GM04504 (cell line): ENCODE measurements at regions not wholly inside any gene's neighbourhood (a gene's known extent, or its start where the extent isn't known, plus 50 kb on each side); places are given as distances from the start of the nearest gene placed in this dataset.
"Not testable (repeated sequence)": the region's sequence is repeated elsewhere in the genome, so short reads cannot be mapped to it uniquely, and the experiment has no call there.

Source experiments
- DNase-seq: peaks from one replicate; pipeline ENCODE4 v3.0.0-alpha.2; 2012; ENCODE audit warnings: low read depth

DNA sequence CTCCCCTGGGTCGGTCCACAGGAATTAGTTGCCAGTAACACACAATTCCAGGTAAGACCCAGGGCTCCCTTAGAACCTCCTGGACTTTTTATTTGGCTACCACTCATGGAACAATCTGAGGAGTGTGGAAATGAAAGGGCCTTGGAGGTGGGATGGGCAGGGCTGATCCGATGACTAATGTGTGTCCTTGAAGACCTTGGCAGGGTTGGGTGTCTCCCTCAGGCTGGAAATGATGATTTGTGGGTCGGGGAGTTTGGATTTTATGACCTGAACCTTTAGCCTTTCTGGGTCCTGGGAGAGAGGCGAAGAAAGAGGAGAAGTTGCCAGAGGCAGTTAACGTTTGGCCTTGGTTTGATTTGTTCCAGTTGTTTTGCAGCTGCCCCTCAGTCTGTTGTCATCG is 425.0 kb downstream of the MID1IP1 start:
- DNase-seq, result no peak

DNA sequence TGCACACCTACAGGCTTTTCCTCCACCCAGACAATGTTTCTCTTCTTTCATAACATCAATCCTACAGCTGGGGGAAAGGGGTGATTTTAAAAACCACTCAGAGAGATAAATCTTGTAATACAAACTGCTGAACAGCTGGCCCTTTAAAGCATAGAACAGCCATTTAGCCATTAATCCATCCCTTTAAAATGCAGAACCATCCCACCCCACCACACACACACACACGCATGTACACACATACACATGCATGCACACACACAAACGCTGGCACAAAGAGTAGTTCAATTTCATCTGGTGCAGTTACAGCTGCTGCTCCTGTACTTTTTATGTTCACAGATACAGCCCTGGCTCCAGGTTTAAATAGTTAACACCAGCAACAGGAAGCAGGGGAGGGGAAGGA is 426.1 kb downstream of the MID1IP1 start:
- no peak for DNase-seq

DNA sequence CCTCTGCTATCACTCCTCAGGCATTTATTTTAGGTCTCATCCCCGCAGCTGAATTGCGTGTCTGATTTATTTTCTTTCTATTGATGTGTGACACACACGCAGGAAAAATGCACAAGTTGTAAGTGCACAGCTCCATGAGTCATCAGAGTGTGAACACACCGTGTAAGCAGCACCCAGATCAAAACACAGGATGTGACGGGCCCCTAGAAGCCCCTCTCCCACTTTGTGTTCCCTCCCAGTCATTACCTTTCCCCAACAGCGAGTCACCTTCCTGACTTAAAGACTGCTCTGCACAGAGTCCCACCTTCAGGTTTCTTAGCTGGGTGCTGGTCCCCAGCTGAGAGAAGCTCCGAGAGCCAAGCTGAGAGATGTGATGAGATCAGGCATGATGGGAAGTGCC is 436.7 kb downstream of the MID1IP1 start:
- DNase-seq, result no peak

DNA sequence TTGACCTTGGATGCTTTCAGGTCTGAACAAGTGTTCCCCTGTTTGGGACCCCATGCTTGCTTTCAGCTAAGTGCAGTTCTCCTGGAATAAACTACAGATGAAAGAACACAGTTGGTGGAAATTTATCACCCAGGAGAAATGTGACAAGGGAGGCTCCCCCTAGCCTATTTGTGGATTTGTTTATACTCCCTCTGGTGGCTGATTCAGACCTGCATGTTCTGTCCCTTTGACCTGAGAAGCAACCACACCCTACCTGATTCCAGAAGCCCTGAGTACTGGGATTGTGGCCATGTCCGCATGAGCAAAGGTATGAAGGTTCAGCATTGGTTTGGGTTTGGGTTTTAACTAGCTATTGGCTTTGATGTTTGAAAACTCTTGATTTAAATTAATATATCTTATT is 440.9 kb downstream of the MID1IP1 start:
- no peak for DNase-seq

DNA sequence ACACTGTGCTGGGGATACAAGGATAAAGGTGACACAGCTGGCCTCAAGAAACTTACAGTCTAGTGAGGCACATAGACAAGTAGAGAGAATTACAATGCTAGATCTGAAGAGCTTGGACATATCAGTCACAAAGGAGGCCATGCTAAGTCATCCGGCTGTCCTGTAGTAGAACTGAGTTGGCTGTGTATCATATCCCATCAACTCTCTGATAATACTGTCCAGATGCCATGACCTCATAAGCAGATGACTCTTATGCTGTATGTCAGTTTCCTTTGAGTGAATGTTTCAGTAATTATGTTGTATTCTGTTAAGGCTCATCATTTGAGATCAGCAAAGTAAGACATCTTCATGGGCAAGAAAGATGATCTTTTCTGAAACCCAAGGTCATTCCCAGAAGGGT is 442.9 kb downstream of the MID1IP1 start:
- DNase-seq, result no peak

DNA sequence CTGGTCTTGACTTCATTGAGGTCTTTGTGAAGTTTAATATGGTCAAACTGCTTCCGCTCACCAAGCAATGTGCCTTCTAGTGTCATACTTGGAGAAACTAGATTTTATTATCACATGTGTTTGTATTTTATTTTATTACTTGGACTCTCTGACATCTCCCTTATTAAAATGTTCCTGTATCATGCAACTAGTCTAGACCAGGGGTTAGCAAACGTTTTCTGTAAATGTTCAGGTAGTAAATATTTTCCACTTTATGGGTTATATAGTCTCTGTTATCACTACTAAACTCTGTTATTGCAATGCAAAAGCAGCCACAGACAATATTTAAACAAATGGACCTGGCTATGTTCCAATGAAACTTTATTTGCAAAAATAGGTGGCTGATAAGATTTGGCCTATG is 443.8 kb downstream of the MID1IP1 start:
- no peak for DNase-seq

DNA sequence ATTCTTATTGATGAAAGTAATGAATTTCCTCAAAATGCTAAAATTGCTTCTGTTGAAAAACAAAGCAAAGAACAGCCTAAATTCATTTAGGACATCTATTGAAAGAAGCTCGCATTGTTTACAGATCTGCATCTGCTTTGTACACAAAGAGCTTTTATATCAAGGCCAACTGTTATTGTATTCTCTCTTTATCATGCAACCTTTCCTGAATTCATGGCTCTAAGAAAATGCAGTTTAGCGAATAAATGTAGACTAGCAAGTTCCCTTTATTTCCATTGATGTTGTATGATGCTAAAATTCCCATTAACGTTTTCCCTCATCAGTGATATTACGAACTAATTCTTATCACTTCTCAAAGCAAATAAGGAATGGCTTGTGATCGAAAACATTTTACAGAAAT is 446.3 kb downstream of the MID1IP1 start:
- DNase-seq, result no peak

DNA sequence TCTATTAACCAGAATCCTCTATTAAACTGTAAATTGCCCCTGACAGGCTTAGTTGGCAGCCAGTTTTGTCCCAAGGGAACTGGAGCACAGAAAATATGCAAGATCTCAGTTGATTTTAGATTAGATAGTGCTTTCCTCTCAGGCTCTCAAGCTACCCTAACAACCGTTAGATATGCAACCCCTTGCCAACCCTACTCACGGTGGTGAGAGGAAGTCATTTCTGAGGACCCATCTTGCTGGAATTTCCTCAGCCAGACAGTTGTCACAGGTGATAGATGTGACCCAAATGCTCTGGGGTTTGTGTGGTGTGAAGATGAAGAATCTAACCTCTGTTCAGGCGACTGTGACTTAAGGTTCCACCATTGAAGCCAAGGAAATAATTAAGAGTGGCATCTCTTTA is 447.1 kb downstream of the MID1IP1 start:
- DNase-seq, result no peak

DNA sequence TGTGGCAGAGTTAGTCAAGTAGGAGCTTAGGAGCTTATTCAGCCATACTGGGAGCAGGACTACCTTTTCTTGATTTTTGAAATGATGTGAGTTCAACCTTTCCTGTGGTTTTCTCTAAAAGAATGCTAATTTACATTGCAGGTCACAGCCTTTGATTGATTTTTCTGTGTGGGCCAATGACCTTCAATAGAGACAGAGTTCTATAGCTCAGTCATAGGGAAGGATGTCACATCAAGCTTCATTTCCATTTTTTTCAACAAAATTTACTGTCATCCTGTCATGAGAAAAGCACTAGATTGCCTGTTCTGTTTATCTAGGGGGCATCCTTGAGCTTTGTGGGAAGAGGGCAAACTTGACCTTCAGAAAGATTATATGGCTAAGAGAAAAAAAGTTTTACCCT is 448.7 kb downstream of the MID1IP1 start:
- DNase-seq, result no peak

DNA sequence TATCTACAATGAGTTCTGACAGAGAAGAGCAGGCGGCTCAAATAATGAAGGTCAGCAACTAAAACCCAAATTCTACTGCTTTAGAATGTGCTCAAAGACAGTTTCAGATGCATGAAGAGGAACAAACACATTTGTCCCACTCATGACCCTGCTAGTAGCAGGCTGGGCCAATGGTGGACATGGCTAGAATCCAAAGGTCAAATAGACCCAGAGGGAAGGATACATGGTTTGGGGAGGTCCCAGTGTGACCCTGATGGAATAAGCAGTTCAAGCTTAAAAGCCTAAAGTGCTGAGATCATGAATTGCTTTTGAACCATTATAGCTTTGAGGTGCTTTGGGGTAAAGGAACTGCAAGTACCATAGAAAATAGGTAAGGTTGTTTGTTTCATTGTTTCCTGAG is 450.7 kb downstream of the MID1IP1 start:
- DNase-seq, result no peak

DNA sequence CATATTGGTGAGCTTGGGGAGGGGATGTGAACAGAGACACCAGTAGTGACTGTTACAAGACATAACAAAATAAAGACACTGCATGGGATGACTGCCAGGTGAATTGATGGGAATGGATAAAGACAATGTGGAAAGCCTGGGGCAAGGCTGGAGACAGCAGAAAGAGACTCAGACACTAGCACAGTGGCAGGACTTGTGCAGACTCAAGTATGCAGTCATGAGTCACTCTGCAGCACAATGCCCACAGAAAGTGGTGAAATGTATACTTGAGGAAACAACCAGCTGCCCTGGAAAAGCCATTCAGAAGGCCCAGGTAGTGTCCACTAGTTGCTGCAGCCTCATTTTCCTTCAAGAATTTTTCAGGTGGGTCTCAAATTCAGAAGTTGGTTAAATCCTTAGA is 452.3 kb downstream of the MID1IP1 start:
- DNase-seq, result no peak

DNA sequence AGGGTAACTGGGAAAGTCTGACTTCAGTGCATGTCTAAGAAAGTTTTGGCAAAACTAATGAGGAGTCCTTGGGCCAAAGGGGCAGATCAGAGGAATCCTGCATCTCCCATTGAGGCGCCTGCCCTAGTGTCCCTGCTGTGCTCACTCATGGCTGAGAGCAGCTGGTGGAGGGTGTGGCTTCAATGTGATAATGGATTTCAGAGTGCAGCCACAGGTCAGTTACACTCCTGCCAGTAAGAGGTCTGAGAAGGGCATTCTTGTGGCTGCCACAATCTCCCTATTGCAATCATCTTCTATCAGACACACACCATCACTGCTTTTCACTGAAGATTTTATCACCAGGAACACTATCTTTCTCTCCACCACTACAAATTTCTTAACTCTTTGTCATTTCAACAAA is 457.1 kb downstream of the MID1IP1 start:
- DNase-seq, result no peak

DNA sequence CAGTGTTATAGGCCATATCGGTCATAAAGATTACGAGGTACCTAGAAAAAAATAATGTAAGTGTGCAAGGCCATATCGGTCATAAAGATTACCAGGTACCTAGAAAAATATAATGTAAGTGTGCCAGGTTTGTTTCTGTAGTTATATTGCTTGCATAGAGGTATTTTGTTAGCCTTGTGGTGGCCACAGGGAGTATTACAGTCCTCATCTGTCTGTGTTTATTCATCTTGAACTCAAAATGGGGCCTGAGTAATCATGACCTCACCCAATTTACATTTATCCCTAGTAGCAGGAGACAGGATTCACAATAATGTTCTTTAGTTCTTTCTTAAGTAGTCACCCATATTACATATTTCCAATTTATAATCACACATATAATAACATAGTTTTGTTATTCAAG is 459.7 kb downstream of the MID1IP1 start:
- DNase-seq, result no peak

DNA sequence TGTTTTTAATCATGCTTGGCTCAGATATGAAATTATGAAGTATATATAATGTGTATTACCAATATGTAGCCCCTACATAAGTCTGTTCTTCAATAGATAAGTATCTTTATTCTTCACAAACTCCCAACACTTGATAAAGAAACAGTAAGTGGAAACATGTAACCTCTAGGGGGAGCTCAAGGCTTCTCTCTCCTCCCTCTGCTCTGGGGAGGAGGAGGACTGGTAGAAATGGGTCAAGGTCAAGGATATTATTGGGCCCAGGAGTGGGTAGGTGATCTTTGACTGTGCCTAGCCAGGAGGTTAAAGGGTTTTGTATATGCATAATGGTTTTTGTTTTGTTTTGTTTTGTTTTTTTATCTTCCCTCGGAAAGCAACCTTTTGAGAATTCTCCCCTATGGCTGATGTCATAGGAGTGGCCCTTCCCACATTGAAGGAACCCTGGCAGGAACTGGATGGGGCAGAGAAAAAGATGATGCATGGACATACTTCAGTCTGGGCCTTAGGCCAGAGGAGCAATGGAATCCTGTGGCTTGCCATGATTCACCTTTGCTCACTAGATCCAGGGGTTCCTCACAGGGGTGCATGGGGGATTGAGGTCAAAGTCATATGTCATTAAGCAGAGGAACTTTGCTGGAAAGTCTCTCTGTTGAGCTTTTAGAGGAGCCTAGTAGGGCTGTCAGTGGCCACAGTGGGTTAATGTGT is 460.3 kb downstream of the MID1IP1 start:
- peak; percentile 38 for DNase-seq

DNA sequence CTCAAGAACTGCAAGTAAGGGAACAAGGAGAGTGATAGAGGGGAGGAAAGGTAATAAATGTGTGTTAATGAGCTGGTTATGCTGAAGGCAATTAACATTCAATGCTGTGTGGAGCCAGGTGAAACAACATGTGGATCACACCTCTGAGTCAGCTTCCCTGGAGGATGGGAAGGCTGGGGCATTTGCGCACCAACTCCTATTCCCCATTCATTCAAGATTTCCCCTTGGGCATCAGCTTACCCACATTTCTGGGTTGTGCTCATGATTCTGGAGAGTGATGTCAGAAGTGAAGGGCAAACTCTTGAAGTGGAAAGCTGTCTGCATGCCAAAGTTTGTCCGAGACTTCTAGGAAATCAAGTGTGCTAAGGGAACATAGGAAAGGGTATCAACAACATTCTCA is 461.4 kb downstream of the MID1IP1 start:
- DNase-seq, result no peak

DNA sequence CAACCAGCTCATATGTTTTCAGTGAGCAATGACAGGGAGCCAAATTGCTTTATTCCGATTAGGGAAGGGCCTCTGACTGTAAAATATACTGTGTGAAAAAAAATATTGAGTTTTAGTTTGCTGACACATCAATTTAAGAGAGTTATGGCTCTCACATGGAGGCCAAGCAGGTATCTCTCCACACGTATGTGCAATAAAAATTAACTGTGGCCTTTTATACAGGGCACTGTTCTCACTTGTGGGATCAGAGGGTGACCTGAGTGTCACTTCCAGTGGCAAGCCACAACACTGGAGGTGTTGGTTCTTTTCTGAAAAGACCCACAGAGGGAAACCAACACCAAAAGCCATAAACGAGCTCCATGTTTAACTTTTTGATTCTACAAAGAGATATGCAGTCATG is 462.8 kb downstream of the MID1IP1 start:
- DNase-seq, result no peak

DNA sequence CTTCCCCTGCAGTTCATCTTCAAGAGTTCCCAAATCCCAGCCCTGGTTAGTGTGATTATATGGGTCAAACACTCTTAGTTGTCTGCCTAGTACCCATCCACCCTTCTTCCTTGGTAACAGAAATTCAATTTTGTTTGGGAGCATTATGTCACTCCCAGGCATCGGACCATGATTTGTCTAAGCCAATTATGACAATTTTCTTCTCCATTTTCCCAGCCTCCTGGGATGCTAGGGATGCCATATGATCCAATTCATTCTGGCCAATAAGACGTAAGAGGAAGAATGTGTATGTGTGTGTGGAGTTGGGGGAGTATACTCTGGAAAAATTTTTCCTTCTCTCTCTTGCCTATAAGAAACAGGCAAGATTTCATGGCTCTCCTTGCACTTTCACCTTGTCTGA is 465.9 kb downstream of the MID1IP1 start:
- no peak for DNase-seq

DNA sequence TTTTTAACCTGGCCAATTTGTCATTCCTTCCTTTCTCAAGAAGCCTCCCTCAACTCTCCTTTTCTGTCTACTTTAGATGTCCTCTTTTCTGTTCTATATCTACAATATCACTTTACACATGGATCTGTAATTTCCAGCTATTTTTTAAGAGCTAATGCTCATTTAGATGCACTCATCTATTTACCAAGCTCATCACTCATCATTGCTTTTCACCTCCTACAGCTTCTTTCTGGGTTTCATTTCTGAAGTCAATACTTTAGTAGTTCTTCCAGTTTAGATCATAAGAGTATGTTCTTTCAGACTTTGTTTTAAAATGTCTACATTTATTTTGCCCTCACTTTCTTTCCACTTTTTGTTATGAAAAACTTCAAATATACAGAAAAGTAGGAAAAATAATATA is 466.9 kb downstream of the MID1IP1 start:
- no peak for DNase-seq

DNA sequence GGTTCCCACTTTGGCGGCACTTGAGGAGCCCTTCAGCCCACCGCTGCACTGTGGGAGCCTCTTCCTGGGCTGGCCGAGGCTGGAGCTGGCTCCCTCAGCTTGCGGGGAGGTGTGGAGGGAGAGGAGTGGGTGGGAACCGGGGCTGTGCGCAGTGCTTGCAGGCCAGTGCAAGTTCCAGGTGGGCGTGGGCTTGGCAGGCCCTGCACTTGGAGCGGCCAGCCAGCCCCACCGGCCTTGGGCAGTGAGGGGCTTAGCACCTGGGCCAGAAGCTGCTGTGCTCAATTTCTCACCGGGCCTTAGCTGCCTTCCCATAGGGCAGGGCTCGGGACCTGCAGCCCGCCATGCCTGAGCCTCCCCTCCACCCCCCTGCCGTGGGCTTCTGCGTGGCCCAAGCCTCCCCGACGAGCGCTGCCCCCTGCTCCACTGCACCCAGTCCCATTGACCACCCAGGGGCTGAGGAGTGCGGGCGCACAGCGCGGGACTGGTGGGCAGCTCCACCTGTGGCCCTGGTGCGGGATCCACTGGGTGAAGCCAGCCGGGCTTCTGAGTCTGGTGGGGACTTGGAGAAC is 474.3 kb downstream of the MID1IP1 start:
- DNase-seq, result no peak

DNA sequence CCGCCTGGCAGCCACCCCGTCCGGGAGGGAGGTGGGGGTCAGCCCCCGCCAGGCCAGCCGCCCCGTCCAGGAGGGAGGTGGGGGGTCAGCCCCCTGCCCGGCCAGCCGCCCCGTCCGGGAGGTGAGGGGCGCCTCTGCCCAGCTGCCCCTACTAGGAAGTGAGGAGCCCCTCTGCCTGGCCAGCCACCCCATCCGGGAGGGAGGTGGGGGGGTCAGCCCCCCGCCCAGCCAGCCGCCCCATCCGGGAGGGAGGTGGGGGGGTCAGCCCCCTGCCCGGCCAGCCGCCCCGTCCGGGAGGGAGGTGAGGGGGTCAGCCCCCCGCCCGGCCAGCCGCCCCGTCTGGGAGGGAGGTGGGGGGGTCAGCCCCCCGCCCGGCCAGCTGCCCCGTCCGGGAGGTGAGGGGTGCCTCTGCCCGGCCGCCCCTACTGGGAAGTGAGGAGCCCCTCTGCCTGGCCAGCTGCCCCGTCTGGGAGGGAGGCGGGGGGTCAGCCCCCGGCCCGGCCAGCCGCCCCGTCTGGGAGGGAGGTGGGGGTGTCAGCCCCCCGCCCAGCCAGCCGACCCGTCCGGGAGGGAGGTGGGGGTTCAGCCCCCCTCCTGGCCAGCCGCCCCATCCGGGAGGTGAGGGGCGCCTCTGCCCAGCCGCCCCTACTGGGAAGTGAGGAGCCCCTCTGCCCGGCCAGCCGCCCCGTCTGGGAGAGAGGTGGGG is 476.6 kb downstream of the MID1IP1 start:
- DNase-seq, result not testable (repeated sequence)

DNA sequence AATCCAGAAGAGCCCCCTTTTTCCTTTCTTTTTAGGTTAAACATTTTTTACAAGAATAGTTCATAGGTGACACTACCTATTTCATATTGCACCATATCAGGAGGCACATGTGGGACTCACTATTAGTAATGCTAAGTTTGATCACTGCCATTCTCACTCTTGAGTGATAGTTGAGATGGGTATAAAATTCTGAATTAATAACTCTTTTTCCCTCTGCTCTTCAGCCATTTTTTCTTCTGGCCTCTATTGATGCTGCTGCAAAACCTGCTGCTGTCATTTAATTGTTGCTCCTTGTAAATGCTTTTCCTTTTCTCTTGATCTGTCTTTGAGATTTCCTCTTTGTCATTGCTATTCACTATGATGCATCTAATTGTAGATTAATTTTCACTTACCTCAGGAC is 482.0 kb downstream of the MID1IP1 start:
- no peak for DNase-seq

DNA sequence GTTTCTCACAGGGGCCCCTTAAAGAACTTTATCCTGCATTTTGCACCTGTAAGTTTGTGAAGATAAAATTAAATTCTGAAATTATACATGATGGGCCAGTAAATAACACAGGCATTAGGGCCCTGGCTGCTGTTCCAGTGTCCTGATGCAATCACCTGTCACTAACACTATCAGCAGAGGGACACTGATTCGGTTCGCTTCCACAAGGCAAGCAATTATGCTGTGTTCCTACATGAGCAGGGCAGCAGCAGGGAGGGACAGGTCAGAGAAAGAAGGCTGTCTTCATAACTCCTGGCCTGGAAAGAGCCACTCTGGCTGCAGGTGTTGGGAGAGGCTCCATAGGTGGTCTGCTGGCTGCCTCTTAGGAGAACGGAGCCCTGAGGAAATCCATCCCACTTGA is 487.3 kb downstream of the MID1IP1 start:
- no peak for DNase-seq

DNA sequence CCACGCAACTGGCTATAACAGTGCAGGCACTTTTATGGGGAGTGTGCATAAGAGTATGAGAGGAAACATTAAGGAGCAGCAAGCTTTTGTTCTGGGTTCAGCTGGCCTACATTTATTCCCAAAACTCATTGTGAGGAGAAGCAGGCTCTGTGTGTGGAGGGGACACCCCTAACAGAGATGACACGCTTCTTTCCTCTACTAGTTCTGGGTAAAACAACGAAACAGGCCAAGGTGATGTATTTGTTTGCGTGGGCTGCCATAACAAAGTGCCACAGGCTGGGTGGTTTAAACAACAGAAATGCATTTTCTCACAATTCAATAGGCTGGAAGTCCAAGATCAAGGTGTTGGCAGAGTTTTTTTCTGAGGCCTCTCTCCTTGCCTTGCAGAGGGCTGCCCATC is 488.6 kb downstream of the MID1IP1 start:
- DNase-seq, result no peak

DNA sequence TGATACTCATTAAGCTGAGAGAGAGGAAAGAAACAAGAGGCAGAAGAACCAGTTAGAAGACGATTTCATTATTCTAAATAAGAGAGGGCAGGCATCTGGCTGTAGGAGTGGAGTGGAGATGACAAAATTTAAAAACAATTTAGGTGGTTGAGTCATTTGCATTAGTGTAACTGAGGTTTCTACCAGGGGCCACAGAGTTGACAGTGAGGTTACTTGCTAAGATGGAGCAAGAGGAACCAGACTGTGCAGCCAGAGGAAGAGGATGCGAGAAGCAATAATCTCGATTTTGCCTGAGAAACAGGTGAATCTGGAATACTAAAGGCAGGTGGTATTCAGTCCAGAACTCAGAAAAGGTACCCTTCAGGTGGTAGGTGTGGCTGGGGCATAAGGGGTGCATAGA is 491.9 kb downstream of the MID1IP1 start:
- no peak for DNase-seq
